ENCODE measurements at regions not wholly inside any gene's neighbourhood (a gene's known extent, or its start where the extent isn't known, plus 50 kb on each side); places are given as distances from the start of the nearest gene placed in this dataset.

DNA sequence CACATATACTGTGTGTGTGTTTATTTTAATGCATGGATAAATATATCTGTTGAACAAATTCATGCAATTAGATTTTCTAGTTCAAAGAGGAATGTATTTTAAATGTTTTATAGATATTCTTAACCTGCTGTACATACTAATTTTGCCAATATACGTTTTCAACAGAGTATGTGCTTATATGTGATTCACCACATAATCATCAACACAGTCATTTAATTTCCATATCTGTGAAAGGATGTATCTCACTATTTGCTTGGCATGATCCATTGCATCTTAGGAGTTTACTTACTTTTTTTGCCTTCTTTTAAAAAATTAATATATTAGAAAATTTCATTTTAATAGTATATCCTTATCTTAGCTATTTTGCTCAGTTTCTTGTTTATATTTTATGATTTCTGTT lies 902.3 kb upstream of the CITED2 start:
- DNase-seq: no peak

DNA sequence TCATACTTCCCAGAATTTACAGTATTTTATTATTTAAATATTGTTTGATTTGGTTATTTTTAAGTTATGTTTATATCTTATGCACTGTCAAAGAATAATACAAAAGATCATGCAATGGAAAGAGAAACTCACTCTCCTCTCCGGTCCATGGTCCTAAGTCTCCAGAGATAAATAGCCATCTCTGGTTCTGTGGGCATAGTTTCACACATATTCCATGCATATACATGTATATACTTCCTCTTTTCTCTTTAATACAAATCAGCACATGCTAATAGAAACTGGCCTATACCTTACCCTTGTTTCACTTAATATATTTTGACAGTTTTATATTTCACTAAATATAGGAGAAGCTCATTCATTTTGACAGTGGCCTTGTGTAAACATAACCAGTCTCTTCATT lies 901.7 kb upstream of the CITED2 start:
- Histone ChIP-seq H3K4me3 (no peak overlapping the region), H3K9me3 (no peaks in the 10 kb centered on the region), H3K36me3 (no peaks in the 10 kb centered on the region), H3K27ac (no peak overlapping the region), H3K27me3 (no peaks in the 10 kb centered on the region), H3K4me1 (no peaks in the 10 kb centered on the region)
- TF ChIP-seq POLR2A (IDR thresholded peaks at IDR 0.05): no peak
- TF ChIP-seq, protein P1, sequence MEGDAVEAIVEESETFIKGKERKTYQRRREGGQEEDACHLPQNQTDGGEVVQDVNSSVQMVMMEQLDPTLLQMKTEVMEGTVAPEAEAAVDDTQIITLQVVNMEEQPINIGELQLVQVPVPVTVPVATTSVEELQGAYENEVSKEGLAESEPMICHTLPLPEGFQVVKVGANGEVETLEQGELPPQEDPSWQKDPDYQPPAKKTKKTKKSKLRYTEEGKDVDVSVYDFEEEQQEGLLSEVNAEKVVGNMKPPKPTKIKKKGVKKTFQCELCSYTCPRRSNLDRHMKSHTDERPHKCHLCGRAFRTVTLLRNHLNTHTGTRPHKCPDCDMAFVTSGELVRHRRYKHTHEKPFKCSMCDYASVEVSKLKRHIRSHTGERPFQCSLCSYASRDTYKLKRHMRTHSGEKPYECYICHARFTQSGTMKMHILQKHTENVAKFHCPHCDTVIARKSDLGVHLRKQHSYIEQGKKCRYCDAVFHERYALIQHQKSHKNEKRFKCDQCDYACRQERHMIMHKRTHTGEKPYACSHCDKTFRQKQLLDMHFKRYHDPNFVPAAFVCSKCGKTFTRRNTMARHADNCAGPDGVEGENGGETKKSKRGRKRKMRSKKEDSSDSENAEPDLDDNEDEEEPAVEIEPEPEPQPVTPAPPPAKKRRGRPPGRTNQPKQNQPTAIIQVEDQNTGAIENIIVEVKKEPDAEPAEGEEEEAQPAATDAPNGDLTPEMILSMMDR (IDR thresholded peaks at IDR 0.05): no peak
- DNase-seq: no peak

More for the DNA sequence above, 902.3 kb upstream of the CITED2 start:
- H3K27me3 ChIP-seq: no peaks in the 10 kb centered on the region
- H3K4me1 ChIP-seq: no peaks in the 10 kb centered on the region
- H3K27ac ChIP-seq: no peak overlapping the region
- H3K4me3 ChIP-seq: no peak overlapping the region
- TF ChIP-seq, protein P1 (IDR thresholded peaks at IDR 0.05): no peak
- no peak for TF ChIP-seq POLR2A (IDR thresholded peaks at IDR 0.05)
- no peaks in the 10 kb centered on the region for H3K36me3 ChIP-seq
- H3K9me3 ChIP-seq: no peaks in the 10 kb centered on the region

DNA sequence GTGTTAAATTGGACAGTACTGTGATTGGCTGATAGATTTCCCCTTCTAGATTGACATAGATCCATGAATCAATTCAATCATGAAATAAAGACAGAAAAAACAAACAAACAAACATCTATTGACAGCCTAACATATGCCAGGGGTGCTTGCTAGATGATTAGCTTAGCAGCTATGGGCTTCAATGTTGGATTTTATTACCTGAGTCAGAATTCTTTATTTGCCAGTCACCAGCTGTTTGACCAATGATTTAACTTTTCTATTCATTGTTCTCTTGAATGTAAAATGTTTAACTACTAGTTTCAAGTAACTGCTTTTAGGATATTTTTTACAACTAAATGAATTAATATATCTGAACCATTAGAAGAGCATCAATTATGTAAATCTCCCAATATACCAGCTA lies 901.3 kb upstream of the CITED2 start:
- TF ChIP-seq, protein P1 (IDR thresholded peaks at IDR 0.05): no peak
- TF ChIP-seq POLR2A (IDR thresholded peaks at IDR 0.05): no peak
- Histone ChIP-seq H3K27me3 (no peaks in the 10 kb centered on the region), H3K36me3 (no peaks in the 10 kb centered on the region), H3K9me3 (no peaks in the 10 kb centered on the region), H3K4me3 (no peak overlapping the region), H3K27ac (no peak overlapping the region), H3K4me1 (no peaks in the 10 kb centered on the region)
- DNase-seq: no peak

- Histone ChIP-seq H3K4me1 (no peaks in the 10 kb centered on the region), H3K4me3 (no peak overlapping the region), H3K27me3 (no peaks in the 10 kb centered on the region), H3K27ac (no peak overlapping the region), H3K36me3 (no peaks in the 10 kb centered on the region), H3K9me3 (no peaks in the 10 kb centered on the region)
- no peak for DNase-seq
- TF ChIP-seq, protein P1 (IDR thresholded peaks at IDR 0.05): no peak
- TF ChIP-seq POLR2A (IDR thresholded peaks at IDR 0.05): no peak
These were observed 900.1 kb upstream of the CITED2 start for GRCh38 chr6:140274548-140274947.

GRCh38 chr6:140271759-140272377 lies 897.4 kb upstream of the CITED2 start:
- no peaks in the 10 kb centered on the region for H3K4me1 ChIP-seq
- H3K27ac ChIP-seq: no peak overlapping the region
- no peaks in the 10 kb centered on the region for H3K27me3 ChIP-seq
- DNase-seq: no peak
- no peaks in the 10 kb centered on the region for H3K9me3 ChIP-seq
- TF ChIP-seq, protein P1 (IDR thresholded peaks at IDR 0.05): no peak
- TF ChIP-seq POLR2A (IDR thresholded peaks at IDR 0.05): no peak
- H3K36me3 ChIP-seq: no peaks in the 10 kb centered on the region
- H3K4me3 ChIP-seq: no peak overlapping the region

All from Peyer's patch (tissue), 4 donors.